ENCODE measurements at regions not wholly inside any gene's neighbourhood (a gene's known extent, or its start where the extent isn't known, plus 50 kb on each side); places are given as distances from the start of the nearest gene placed in this dataset.

- POLR2A ChIA-PET: no interaction called here
- no peak overlapping the region for H3K27ac ChIP-seq (ENCODE audit: insufficient read depth in 1 of 2, low read depth in 1 of 2, low read length in 2 of 2, poor library complexity in 1 of 2, severe bottlenecking in 2 of 2)
- H3K4me3 ChIP-seq (ENCODE audit: control insufficient read depth in 1 of 7, extremely low read depth in 1 of 7, insufficient read depth in 4 of 7, low read depth in 2 of 7, low read length in 6 of 7): no peak overlapping the region
- H3K27me3 ChIP-seq (replicated peaks in 2 of 5; ENCODE audit: control insufficient read depth in 4 of 5, insufficient read depth in 5 of 5, low read length in 4 of 5): no peaks in the 10 kb centered on the region
- no peaks in the 10 kb centered on the region for H3K9me3 ChIP-seq (ENCODE audit: control extremely low read depth in 1 of 5, control insufficient read depth in 4 of 5, insufficient read depth in 2 of 5, low read depth in 1 of 5, low read length in 4 of 5)
- H3K36me3 ChIP-seq (ENCODE audit: control insufficient read depth in 4 of 4, insufficient read depth in 4 of 4, low read length in 3 of 4): no peaks in the 10 kb centered on the region
- CTCF ChIA-PET: no interaction called here
- DNase-seq: no peak
- no peaks in the 10 kb centered on the region for H3K4me1 ChIP-seq (ENCODE audit: control extremely low read depth in 1 of 4, control insufficient read depth in 4 of 4, insufficient read depth in 4 of 4, low read length in 3 of 4)
- WGBS (ENCODE audit: insufficient coverage): no CpG with 5 or more reads among the region's 3 CpGs
These were observed 333.4 kb upstream of the NT5E start for GRCh38 chr6:85116475-85116874.

GRCh38 chr6:85115876-85116275, 334.0 kb upstream of the NT5E start:
- H3K4me1 ChIP-seq (ENCODE audit: control extremely low read depth in 1 of 4, control insufficient read depth in 4 of 4, insufficient read depth in 4 of 4, low read length in 3 of 4): no peaks in the 10 kb centered on the region
- no peak for DNase-seq
- H3K4me3 ChIP-seq (ENCODE audit: control insufficient read depth in 1 of 7, extremely low read depth in 1 of 7, insufficient read depth in 4 of 7, low read depth in 2 of 7, low read length in 6 of 7): no peak overlapping the region
- 100% methylated on average over 1 of the region's 2 CpGs for WGBS (ENCODE audit: insufficient coverage)
- ChIA-PET CTCF (no interaction called here), POLR2A (no interaction called here)
- no peaks in the 10 kb centered on the region for H3K36me3 ChIP-seq (ENCODE audit: control insufficient read depth in 4 of 4, insufficient read depth in 4 of 4, low read length in 3 of 4)
- H3K27ac ChIP-seq (ENCODE audit: insufficient read depth in 1 of 2, low read depth in 1 of 2, low read length in 2 of 2, poor library complexity in 1 of 2, severe bottlenecking in 2 of 2): no peak overlapping the region
- no peaks in the 10 kb centered on the region for H3K27me3 ChIP-seq (replicated peaks in 2 of 5; ENCODE audit: control insufficient read depth in 4 of 5, insufficient read depth in 5 of 5, low read length in 4 of 5)
- H3K9me3 ChIP-seq (ENCODE audit: control extremely low read depth in 1 of 5, control insufficient read depth in 4 of 5, insufficient read depth in 2 of 5, low read depth in 1 of 5, low read length in 4 of 5): no peaks in the 10 kb centered on the region

GRCh38 chr6:85115376-85115775, 334.5 kb upstream of the NT5E start:
- H3K36me3 ChIP-seq (ENCODE audit: control insufficient read depth in 4 of 4, insufficient read depth in 4 of 4, low read length in 3 of 4): no peaks in the 10 kb centered on the region
- DNase-seq: no peak
- H3K4me1 ChIP-seq (ENCODE audit: control extremely low read depth in 1 of 4, control insufficient read depth in 4 of 4, insufficient read depth in 4 of 4, low read length in 3 of 4): no peaks in the 10 kb centered on the region
- no peaks in the 10 kb centered on the region for H3K27me3 ChIP-seq (replicated peaks in 2 of 5; ENCODE audit: control insufficient read depth in 4 of 5, insufficient read depth in 5 of 5, low read length in 4 of 5)
- H3K9me3 ChIP-seq (ENCODE audit: control extremely low read depth in 1 of 5, control insufficient read depth in 4 of 5, insufficient read depth in 2 of 5, low read depth in 1 of 5, low read length in 4 of 5): no peaks in the 10 kb centered on the region
- CTCF ChIA-PET: no interaction called here
- 96% methylated on average over 3 of the region's 6 CpGs for WGBS (ENCODE audit: insufficient coverage)
- no peak overlapping the region for H3K4me3 ChIP-seq (ENCODE audit: control insufficient read depth in 1 of 7, extremely low read depth in 1 of 7, insufficient read depth in 4 of 7, low read depth in 2 of 7, low read length in 6 of 7)
- H3K27ac ChIP-seq (ENCODE audit: insufficient read depth in 1 of 2, low read depth in 1 of 2, low read length in 2 of 2, poor library complexity in 1 of 2, severe bottlenecking in 2 of 2): no peak overlapping the region
- POLR2A ChIA-PET: no interaction called here

- Histone ChIP-seq H3K9me3 (ENCODE audit: control extremely low read depth in 1 of 5, control insufficient read depth in 4 of 5, insufficient read depth in 2 of 5, low read depth in 1 of 5, low read length in 4 of 5) (no peaks in the 10 kb centered on the region), H3K27me3 (replicated peaks in 2 of 5; ENCODE audit: control insufficient read depth in 4 of 5, insufficient read depth in 5 of 5, low read length in 4 of 5) (no peaks in the 10 kb centered on the region), H3K4me1 (ENCODE audit: control extremely low read depth in 1 of 4, control insufficient read depth in 4 of 4, insufficient read depth in 4 of 4, low read length in 3 of 4) (no peaks in the 10 kb centered on the region), H3K27ac (ENCODE audit: insufficient read depth in 1 of 2, low read depth in 1 of 2, low read length in 2 of 2, poor library complexity in 1 of 2, severe bottlenecking in 2 of 2) (no peak overlapping the region), H3K36me3 (ENCODE audit: control insufficient read depth in 4 of 4, insufficient read depth in 4 of 4, low read length in 3 of 4) (no peaks in the 10 kb centered on the region), H3K4me3 (ENCODE audit: control insufficient read depth in 1 of 7, extremely low read depth in 1 of 7, insufficient read depth in 4 of 7, low read depth in 2 of 7, low read length in 6 of 7) (no peak overlapping the region)
- ChIA-PET POLR2A (no interaction called here), CTCF (no interaction called here)
- no CpG with 5 or more reads among the region's 6 CpGs for WGBS (ENCODE audit: insufficient coverage)
- no peak for DNase-seq
These were observed 335.3 kb upstream of the NT5E start for GRCh38 chr6:85114581-85114935.

GRCh38 chr6:85113934-85114580, 335.8 kb upstream of the NT5E start:
- Histone ChIP-seq H3K4me3 (ENCODE audit: control insufficient read depth in 1 of 7, extremely low read depth in 1 of 7, insufficient read depth in 4 of 7, low read depth in 2 of 7, low read length in 6 of 7) (no peak overlapping the region), H3K4me1 (ENCODE audit: control extremely low read depth in 1 of 4, control insufficient read depth in 4 of 4, insufficient read depth in 4 of 4, low read length in 3 of 4) (no peaks in the 10 kb centered on the region), H3K9me3 (ENCODE audit: control extremely low read depth in 1 of 5, control insufficient read depth in 4 of 5, insufficient read depth in 2 of 5, low read depth in 1 of 5, low read length in 4 of 5) (no peaks in the 10 kb centered on the region), H3K27me3 (replicated peaks in 2 of 5; ENCODE audit: control insufficient read depth in 4 of 5, insufficient read depth in 5 of 5, low read length in 4 of 5) (no peaks in the 10 kb centered on the region), H3K27ac (ENCODE audit: insufficient read depth in 1 of 2, low read depth in 1 of 2, low read length in 2 of 2, poor library complexity in 1 of 2, severe bottlenecking in 2 of 2) (no peak overlapping the region), H3K36me3 (ENCODE audit: control insufficient read depth in 4 of 4, insufficient read depth in 4 of 4, low read length in 3 of 4) (no peaks in the 10 kb centered on the region)
- POLR2A ChIA-PET: no interaction called here
- 97% methylated on average over 21 of the region's 21 CpGs for WGBS (ENCODE audit: insufficient coverage)
- no peak for DNase-seq
- CTCF ChIA-PET: no interaction called here

- DNase-seq: no peak
- no peak overlapping the region for H3K4me3 ChIP-seq (ENCODE audit: control insufficient read depth in 1 of 7, extremely low read depth in 1 of 7, insufficient read depth in 4 of 7, low read depth in 2 of 7, low read length in 6 of 7)
- no peaks in the 10 kb centered on the region for H3K27me3 ChIP-seq (replicated peaks in 2 of 5; ENCODE audit: control insufficient read depth in 4 of 5, insufficient read depth in 5 of 5, low read length in 4 of 5)
- WGBS (ENCODE audit: insufficient coverage): no CpG with 5 or more reads among the region's 1 CpG
- POLR2A ChIA-PET: no interaction called here
- CTCF ChIA-PET: no interaction called here
- no peaks in the 10 kb centered on the region for H3K4me1 ChIP-seq (ENCODE audit: control extremely low read depth in 1 of 4, control insufficient read depth in 4 of 4, insufficient read depth in 4 of 4, low read length in 3 of 4)
- no peak overlapping the region for H3K27ac ChIP-seq (ENCODE audit: insufficient read depth in 1 of 2, low read depth in 1 of 2, low read length in 2 of 2, poor library complexity in 1 of 2, severe bottlenecking in 2 of 2)
- no peaks in the 10 kb centered on the region for H3K36me3 ChIP-seq (ENCODE audit: control insufficient read depth in 4 of 4, insufficient read depth in 4 of 4, low read length in 3 of 4)
- no peaks in the 10 kb centered on the region for H3K9me3 ChIP-seq (ENCODE audit: control extremely low read depth in 1 of 5, control insufficient read depth in 4 of 5, insufficient read depth in 2 of 5, low read depth in 1 of 5, low read length in 4 of 5)
These were observed 337.3 kb upstream of the NT5E start for GRCh38 chr6:85112540-85112939.

- Histone ChIP-seq H3K36me3 (ENCODE audit: control insufficient read depth in 4 of 4, insufficient read depth in 4 of 4, low read length in 3 of 4) (no peaks in the 10 kb centered on the region), H3K9me3 (ENCODE audit: control extremely low read depth in 1 of 5, control insufficient read depth in 4 of 5, insufficient read depth in 2 of 5, low read depth in 1 of 5, low read length in 4 of 5) (no peaks in the 10 kb centered on the region), H3K27me3 (replicated peaks in 2 of 5; ENCODE audit: control insufficient read depth in 4 of 5, insufficient read depth in 5 of 5, low read length in 4 of 5) (no peaks in the 10 kb centered on the region), H3K4me3 (ENCODE audit: control insufficient read depth in 1 of 7, extremely low read depth in 1 of 7, insufficient read depth in 4 of 7, low read depth in 2 of 7, low read length in 6 of 7) (no peak overlapping the region), H3K4me1 (ENCODE audit: control extremely low read depth in 1 of 4, control insufficient read depth in 4 of 4, insufficient read depth in 4 of 4, low read length in 3 of 4) (no peaks in the 10 kb centered on the region), H3K27ac (ENCODE audit: insufficient read depth in 1 of 2, low read depth in 1 of 2, low read length in 2 of 2, poor library complexity in 1 of 2, severe bottlenecking in 2 of 2) (no peak overlapping the region)
- DNase-seq: no peak
- CTCF ChIA-PET: no interaction called here
- POLR2A ChIA-PET: no interaction called here
- 97% methylated on average over 8 of the region's 8 CpGs for WGBS (ENCODE audit: insufficient coverage)
These were observed 338.3 kb upstream of the NT5E start for GRCh38 chr6:85111481-85112011.

Data from common myeloid progenitor, CD34-positive (primary cell).